HEK293 (cell line): ENCODE measurements at regions not wholly inside any gene's neighbourhood (a gene's known extent, or its start where the extent isn't known, plus 50 kb on each side); places are given as distances from the start of the nearest gene placed in this dataset.

ENCODE experiments used
- CTCF ChIA-PET: fragments of 350-600 bp; formaldehyde crosslinking; extraction: SDS; loops from one replicate; lab custom pipeline; 2021; ENCODE audit warnings: antibody characterized with exemption; lab: Yijun Ruan, JAX
- POLR2A ChIA-PET: fragments of 300-600 bp; formaldehyde crosslinking; extraction: SDS; loops from one replicate; lab custom pipeline; 2020; ENCODE audit warnings: antibody characterized with exemption, inconsistent platforms; lab: Yijun Ruan, JAX
- H3K27ac ChIP-seq: fragments of 200-500 bp; sonication (Bioruptor generic); 2 replicates; pipeline ENCODE4 v1.5.1; 2014; ENCODE audit warnings: low read depth, low read length, control low read depth, inconsistent platforms; ENCODE audit errors: extremely low read depth
- H3K36me3 ChIP-seq, 2 experiments: fragments of 200-500 bp in 1 of 2; sonication (Bioruptor generic) in 1 of 2; 1 replicate in 1 of 2; 2 replicates in 1 of 2; pipeline ENCODE4 v1.5.1; 2014 to 2017; ENCODE audit warnings: inconsistent platforms in 2 of 2, low read length in 2 of 2; ENCODE audit not compliant: control insufficient read depth in 2 of 2, insufficient read depth in 1 of 2
- H3K4me1 ChIP-seq: fragments of 200-500 bp; sonication (Bioruptor generic); 2 replicates; pipeline ENCODE4 v1.5.1; 2014; ENCODE audit warnings: mild to moderate bottlenecking, low read length, inconsistent platforms; ENCODE audit not compliant: control insufficient read depth, insufficient read depth
- H3K4me3 ChIP-seq: 2 replicates; pipeline ENCODE4 v1.5.1; 2011; ENCODE audit warnings: low read depth, mild to moderate bottlenecking, control low read depth, low read length, moderate library complexity
- H3K9me3 ChIP-seq: fragments of 200-500 bp; sonication (Bioruptor generic); 2 replicates; pipeline ENCODE4 v1.5.1; 2014; ENCODE audit warnings: low read depth, low read length, inconsistent platforms; ENCODE audit not compliant: control insufficient read depth, insufficient read depth
- BCL11A ChIP-seq: fragments of 450-650 bp; formaldehyde crosslinking; IDR thresholded peaks from 2 replicates; pipeline ENCODE4 v1.5.1; 2016; ENCODE audit warnings: low read depth, missing biosample characterization, missing genetic modification characterization
- IKZF3 ChIP-seq: fragments of 450-650 bp; IDR thresholded peaks from 2 replicates; pipeline ENCODE4 v1.5.0; 2018; ENCODE audit warnings: missing biosample characterization, mild to moderate bottlenecking, missing genetic modification characterization, moderate library complexity
- KLF16 ChIP-seq: fragments of 450-650 bp; formaldehyde crosslinking; IDR thresholded peaks from 2 replicates; pipeline ENCODE4 v1.5.1; 2017; ENCODE audit warnings: missing biosample characterization, missing genetic modification characterization
- KLF17 ChIP-seq: fragments of 450-650 bp; formaldehyde crosslinking; IDR thresholded peaks from 2 replicates; pipeline ENCODE4 v1.5.1; 2016; ENCODE audit warnings: missing biosample characterization, missing genetic modification characterization
- OSR2 ChIP-seq: fragments of 450-650 bp; formaldehyde crosslinking; IDR thresholded peaks from 2 replicates; pipeline ENCODE4 v1.5.1; 2016; ENCODE audit warnings: missing biosample characterization, missing genetic modification characterization
- SCRT1 ChIP-seq: fragments of 450-650 bp; formaldehyde crosslinking; IDR thresholded peaks from 2 replicates; pipeline ENCODE4 v1.5.1; 2016; ENCODE audit warnings: missing biosample characterization, missing genetic modification characterization, borderline replicate concordance
- WT1 ChIP-seq: fragments of 450-650 bp; formaldehyde crosslinking; IDR thresholded peaks from 2 replicates; pipeline ENCODE4 v1.5.1; 2016; ENCODE audit warnings: missing biosample characterization, missing genetic modification characterization
- ZBTB1 ChIP-seq: fragments of 450-650 bp; formaldehyde crosslinking; IDR thresholded peaks from 2 replicates; pipeline ENCODE4 v1.5.1; 2016; ENCODE audit warnings: missing biosample characterization, missing genetic modification characterization
- ZNF18 ChIP-seq: fragments of 450-650 bp; formaldehyde crosslinking; IDR thresholded peaks from 2 replicates; pipeline ENCODE4 v1.5.1; 2016; ENCODE audit warnings: missing biosample characterization, missing genetic modification characterization
- ZNF184 ChIP-seq: fragments of 450-650 bp; IDR thresholded peaks from 2 replicates; pipeline ENCODE4 v1.5.1; 2018; ENCODE audit warnings: missing biosample characterization, mild to moderate bottlenecking, missing genetic modification characterization
- ZNF211 ChIP-seq: fragments of 450-650 bp; formaldehyde crosslinking; IDR thresholded peaks from 2 replicates; pipeline ENCODE4 v1.5.1; 2016; ENCODE audit warnings: low read depth, missing biosample characterization, missing genetic modification characterization
- ZNF214 ChIP-seq: fragments of 450-650 bp; formaldehyde crosslinking; IDR thresholded peaks from 2 replicates; pipeline ENCODE4 v1.5.1; 2017; ENCODE audit warnings: missing biosample characterization, mild to moderate bottlenecking, missing genetic modification characterization, borderline replicate concordance
- ZNF221 ChIP-seq: fragments of 450-650 bp; formaldehyde crosslinking; IDR thresholded peaks from 2 replicates; pipeline ENCODE4 v1.5.1; 2017; ENCODE audit warnings: missing biosample characterization, missing genetic modification characterization, borderline replicate concordance
- ZNF324 ChIP-seq: fragments of 450-650 bp; formaldehyde crosslinking; IDR thresholded peaks from 2 replicates; pipeline ENCODE4 v1.5.1; 2016; ENCODE audit warnings: missing biosample characterization, missing genetic modification characterization
- ZNF366 ChIP-seq: fragments of 450-650 bp; formaldehyde crosslinking; conservative IDR thresholded peaks from 2 replicates; pipeline ENCODE4 v1.5.1; 2016; ENCODE audit warnings: missing biosample characterization, missing genetic modification characterization
- ZNF510 ChIP-seq: fragments of 450-650 bp; formaldehyde crosslinking; IDR thresholded peaks from 2 replicates; pipeline ENCODE4 v1.5.1; 2018; ENCODE audit warnings: mild to moderate bottlenecking, missing genetic modification characterization, missing biosample characterization; ENCODE audit not compliant: insufficient replicate concordance
- ZNF585B ChIP-seq: fragments of 450-650 bp; formaldehyde crosslinking; IDR thresholded peaks from 2 replicates; pipeline ENCODE4 v1.5.1; 2016; ENCODE audit warnings: missing biosample characterization, missing genetic modification characterization
- ZNF621 ChIP-seq: fragments of 450-650 bp; formaldehyde crosslinking; IDR thresholded peaks from 2 replicates; pipeline ENCODE4 v1.5.1; 2017; ENCODE audit warnings: missing biosample characterization, missing genetic modification characterization
- ZNF654 ChIP-seq: fragments of 450-650 bp; formaldehyde crosslinking; IDR thresholded peaks from 2 replicates; pipeline ENCODE4 v1.5.1; 2016; ENCODE audit warnings: low read depth, missing biosample characterization, missing genetic modification characterization
- ZNF660 ChIP-seq: fragments of 450-650 bp; IDR thresholded peaks from 2 replicates; pipeline ENCODE4 v1.5.1; 2018; ENCODE audit warnings: missing biosample characterization, mild to moderate bottlenecking, missing genetic modification characterization
- ZNF707 ChIP-seq: fragments of 450-650 bp; formaldehyde crosslinking; IDR thresholded peaks from 2 replicates; pipeline ENCODE4 v1.5.1; 2016; ENCODE audit warnings: missing biosample characterization, missing genetic modification characterization
- ZNF792 ChIP-seq: fragments of 450-650 bp; formaldehyde crosslinking; IDR thresholded peaks from 2 replicates; pipeline ENCODE4 v1.5.1; 2016; ENCODE audit warnings: missing biosample characterization, missing genetic modification characterization
- ZSCAN4 ChIP-seq: fragments of 450-650 bp; formaldehyde crosslinking; IDR thresholded peaks from 2 replicates; pipeline ENCODE4 v1.5.1; 2017; ENCODE audit warnings: missing biosample characterization, missing genetic modification characterization
- ZSCAN5A ChIP-seq: fragments of 450-650 bp; formaldehyde crosslinking; IDR thresholded peaks from 2 replicates; pipeline ENCODE4 v1.5.1; 2016; ENCODE audit warnings: missing biosample characterization, missing genetic modification characterization

- Histone ChIP-seq H3K4me3 (no peak overlapping the region), H3K27ac (no peak overlapping the region), H3K4me1 (no peaks in the 10 kb centered on the region), H3K9me3 (no peaks in the 10 kb centered on the region), H3K36me3 (no peaks in the 10 kb centered on the region)
- ChIA-PET POLR2A (no interaction called here), CTCF (interaction anchor here (0.6 to 1.2 kb wide), 3 partner anchors 66 to 126 kb away, joined by 3 to 5 read pairs (median 3); no protein-coding TSS in a partner anchor)
- TF ChIP-seq ZSCAN5A = no peak
- no peak for TF ChIP-seq ZNF324 (tag by site-specific recombination)
- no peak for TF ChIP-seq ZNF707 (tag by site-specific recombination)
- TF ChIP-seq ZNF221 = no peak
- TF ChIP-seq ZNF184 (tag by site-specific recombination) = no peak
- TF ChIP-seq ZNF214 (tag by site-specific recombination) = no peak
- TF ChIP-seq ZNF510 (tag by site-specific recombination) = no peak
- no peak for TF ChIP-seq WT1 (tag by site-specific recombination)
- TF ChIP-seq OSR2 (tag by site-specific recombination) = no peak
- no peak for TF ChIP-seq KLF17
- no peak for TF ChIP-seq ZNF621 (tag by site-specific recombination)
- no peak for TF ChIP-seq ZBTB1 (tag by site-specific recombination)
- no peak for TF ChIP-seq KLF16 (tag by site-specific recombination)
- TF ChIP-seq BCL11A (tag by site-specific recombination) = no peak
- TF ChIP-seq ZNF792 = no peak
- no peak for TF ChIP-seq ZNF18 (tag by site-specific recombination)
- TF ChIP-seq, all 188 proteins: peak for 0
Observed at GRCh38 chr12:65682112-65682511, 142.2 kb upstream of the HMGA2 start.

GRCh38 chr12:65684906-65685305, 139.4 kb upstream of the HMGA2 start:
- Histone ChIP-seq H3K4me3 (no peak overlapping the region), H3K27ac (no peak overlapping the region), H3K36me3 (no peaks in the 10 kb centered on the region), H3K4me1 (no peaks in the 10 kb centered on the region), H3K9me3 (no peaks in the 10 kb centered on the region)
- CTCF ChIA-PET = interaction anchor here (0.6 to 0.7 kb wide), 6 partner anchors 12 to 103 kb away, joined by 3 to 5 read pairs (median 3); no protein-coding TSS in a partner anchor
- POLR2A ChIA-PET = no interaction called here
- TF ChIP-seq ZNF211 (tag by site-specific recombination) (no peak), SCRT1 (tag by site-specific recombination) (peak; percentile 37; the same call in 1 of the 2 replicates), ZNF366 (tag by site-specific recombination) (peak; percentile 73)
- TF ChIP-seq, all 188 proteins: peak for 2

GRCh38 chr12:65685514-65685913, 138.8 kb upstream of the HMGA2 start:
- Histone ChIP-seq H3K4me1 (no peaks in the 10 kb centered on the region), H3K4me3 (no peak overlapping the region), H3K36me3 (no peaks in the 10 kb centered on the region), H3K27ac (no peak overlapping the region), H3K9me3 (no peaks in the 10 kb centered on the region)
- TF ChIP-seq ZNF654 (tag by site-specific recombination) = peak; percentile 45
- TF ChIP-seq ZNF707 (tag by site-specific recombination) = no peak
- TF ChIP-seq ZSCAN4 (tag by site-specific recombination) = peak; percentile 4; the same call in 1 of the 2 replicates
- TF ChIP-seq ZNF660 = peak; percentile 60; the same call in 1 of the 2 replicates
- no peak for TF ChIP-seq IKZF3 (tag by site-specific recombination)
- TF ChIP-seq ZNF585B = no peak
- ChIA-PET POLR2A (no interaction called here), CTCF (interaction anchor here (0.6 to 1.4 kb wide), 4 partner anchors 15 to 58 kb away, joined by 3 to 4 read pairs (median 3); no protein-coding TSS in a partner anchor)
